Stomach (tissue), 4 donors: ENCODE measurements at regions not wholly inside any gene's neighbourhood (a gene's known extent, or its start where the extent isn't known, plus 50 kb on each side); places are given as distances from the start of the nearest gene placed in this dataset.

ENCODE experiments used
- EP300 ChIP-seq: sonication (generic); formaldehyde crosslinking; IDR thresholded peaks from one replicate; pipeline ENCODE4 v1.6.1; 2017; ENCODE audit warnings: antibody characterized with exemption
- POLR2A ChIP-seq, 4 donors: fragments of 450-650 bp; IDR thresholded peaks; one replicate each; pipeline ENCODE4 v1.6.1; 2016; ENCODE audit warnings: antibody characterized with exemption in 4 of 4, control low read depth in 2 of 4, mild to moderate bottlenecking in 1 of 4, moderate library complexity in 1 of 4
- POLR2AphosphoS5 ChIP-seq, 3 donors: sonication (generic); formaldehyde crosslinking; IDR thresholded peaks; one replicate each; pipeline ENCODE4 v1.6.1; 2016; ENCODE audit warnings: antibody characterized with exemption in 3 of 3
- TF ChIP-seq, protein P1 (sequence below), 7 experiments: fragments of 450-650 bp in 4 of 7; fragments of 200-600 bp in 3 of 7; sonication (generic) in 3 of 7; IDR thresholded peaks; one replicate each; pipeline ENCODE4 v1.5.1; 2016 to 2019; ENCODE audit warnings: antibody characterized with exemption in 7 of 7, control low read depth in 2 of 7, mild to moderate bottlenecking in 1 of 7

DNA sequence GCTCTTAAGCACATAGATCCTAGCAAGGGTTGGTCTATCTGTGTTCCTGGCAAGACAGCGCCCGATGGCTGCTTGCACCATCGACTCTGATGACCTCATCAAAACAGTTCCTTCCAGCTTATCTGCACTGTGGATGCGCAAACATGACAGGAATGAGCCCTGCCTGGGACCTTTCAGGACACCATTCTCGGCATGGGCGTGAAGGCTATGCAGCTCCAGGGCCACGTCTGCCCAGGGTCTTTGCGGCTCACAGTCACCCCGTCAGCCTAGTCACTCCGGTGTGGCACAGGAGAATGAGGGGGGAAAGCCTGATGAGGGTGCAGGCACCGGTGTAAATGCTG is 147.8 kb upstream of the TWIST2 start:
- TF ChIP-seq, protein P1, sequence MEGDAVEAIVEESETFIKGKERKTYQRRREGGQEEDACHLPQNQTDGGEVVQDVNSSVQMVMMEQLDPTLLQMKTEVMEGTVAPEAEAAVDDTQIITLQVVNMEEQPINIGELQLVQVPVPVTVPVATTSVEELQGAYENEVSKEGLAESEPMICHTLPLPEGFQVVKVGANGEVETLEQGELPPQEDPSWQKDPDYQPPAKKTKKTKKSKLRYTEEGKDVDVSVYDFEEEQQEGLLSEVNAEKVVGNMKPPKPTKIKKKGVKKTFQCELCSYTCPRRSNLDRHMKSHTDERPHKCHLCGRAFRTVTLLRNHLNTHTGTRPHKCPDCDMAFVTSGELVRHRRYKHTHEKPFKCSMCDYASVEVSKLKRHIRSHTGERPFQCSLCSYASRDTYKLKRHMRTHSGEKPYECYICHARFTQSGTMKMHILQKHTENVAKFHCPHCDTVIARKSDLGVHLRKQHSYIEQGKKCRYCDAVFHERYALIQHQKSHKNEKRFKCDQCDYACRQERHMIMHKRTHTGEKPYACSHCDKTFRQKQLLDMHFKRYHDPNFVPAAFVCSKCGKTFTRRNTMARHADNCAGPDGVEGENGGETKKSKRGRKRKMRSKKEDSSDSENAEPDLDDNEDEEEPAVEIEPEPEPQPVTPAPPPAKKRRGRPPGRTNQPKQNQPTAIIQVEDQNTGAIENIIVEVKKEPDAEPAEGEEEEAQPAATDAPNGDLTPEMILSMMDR (IDR thresholded peaks at IDR 0.05): no peak
- no peak for TF ChIP-seq POLR2AphosphoS5 (IDR thresholded peaks at IDR 0.05)
- TF ChIP-seq EP300: no peak
- no peak for TF ChIP-seq POLR2A (IDR thresholded peaks at IDR 0.05)
